Smooth muscle cell (in vitro differentiated cells): ENCODE measurements at regions not wholly inside any gene's neighbourhood (a gene's known extent, or its start where the extent isn't known, plus 50 kb on each side); places are given as distances from the start of the nearest gene placed in this dataset.

Experiments used
- DNase-seq: peaks from one replicate; lab custom pipeline; 2025; ENCODE audit not compliant: unreplicated experiment; lab: John Stamatoyannopoulos, UW
- H2AFZ ChIP-seq: fragments of 200-600 bp; sonication (generic); 2 replicates; pipeline ENCODE4 v1.6.0; 2016; ENCODE audit warnings: antibody characterized with exemption, low read depth, mild to moderate bottlenecking
- H3F3A ChIP-seq: fragments of 200-600 bp; sonication (generic); 2 replicates; pipeline ENCODE4 v1.6.0; 2017; ENCODE audit warnings: antibody characterized with exemption, low read depth
- H3K27ac ChIP-seq: fragments of 200-600 bp; sonication (generic); 2 replicates; pipeline ENCODE4 v1.5.1; 2016; ENCODE audit warnings: low read depth, mild to moderate bottlenecking
- H3K27me3 ChIP-seq: fragments of 200-600 bp; sonication (generic); 2 replicates; pipeline ENCODE4 v1.6.1; 2016; ENCODE audit warnings: low read depth, mild to moderate bottlenecking
- H3K36me3 ChIP-seq: fragments of 200-600 bp; sonication (generic); 2 replicates; pipeline ENCODE4 v1.5.1; 2016; ENCODE audit warnings: low read depth
- H3K4me1 ChIP-seq: fragments of 200-600 bp; sonication (generic); 2 replicates; pipeline ENCODE4 v1.5.1; 2016; ENCODE audit warnings: low read depth
- H3K4me2 ChIP-seq: fragments of 200-600 bp; sonication (generic); 2 replicates; pipeline ENCODE4 v1.6.0; 2016; ENCODE audit warnings: mild to moderate bottlenecking
- H3K4me3 ChIP-seq: fragments of 200-600 bp; sonication (generic); 2 replicates; pipeline ENCODE4 v1.5.1; 2016; ENCODE audit warnings: mild to moderate bottlenecking
- H3K79me2 ChIP-seq: fragments of 200-600 bp; sonication (generic); 2 replicates; pipeline ENCODE4 v1.6.0; 2016; ENCODE audit warnings: low read depth, mild to moderate bottlenecking
- H3K9ac ChIP-seq: fragments of 200-600 bp; sonication (generic); 2 replicates; pipeline ENCODE4 v1.6.0; 2016; ENCODE audit warnings: low read depth
- H3K9me3 ChIP-seq: fragments of 200-600 bp; sonication (generic); replicated peaks from 2 replicates; pipeline ENCODE4 v1.5.1; 2016; ENCODE audit warnings: low read depth
- H4K20me1 ChIP-seq: fragments of 200-600 bp; sonication (generic); 2 replicates; pipeline ENCODE4 v1.6.0; 2016; ENCODE audit warnings: low read depth
- CTCF ChIP-seq: fragments of 200-600 bp; sonication (generic); IDR thresholded peaks from 2 replicates; pipeline ENCODE4 v1.5.1; 2017; ENCODE audit warnings: borderline replicate concordance, mild to moderate bottlenecking, antibody characterized with exemption; ENCODE audit not compliant: insufficient read depth, poor library complexity, severe bottlenecking
- WGBS: methylation state at CpG from one replicate; pipeline ENCODE4 v1.1.7; 2016; ENCODE audit warnings: low lambda C conversion rate; 5-methylcytosine and 5-hydroxymethylcytosine counted together

- TF ChIP-seq CTCF = no peak
- no peaks in the 10 kb centered on the region for H3K27me3 ChIP-seq
- H3K9ac ChIP-seq = no peak overlapping the region
- no peak overlapping the region for H3K4me2 ChIP-seq
- no peaks in the 10 kb centered on the region for H3K9me3 ChIP-seq
- peak overlapping the region; percentile 68 for H3K27ac ChIP-seq
- H3K79me2 ChIP-seq = no peaks in the 10 kb centered on the region
- H3F3A ChIP-seq = peaks cover 13% of the 10 kb centered on the region
- H3K4me3 ChIP-seq = no peak overlapping the region
- no peak overlapping the region for H2AFZ ChIP-seq
- 94% methylated on average over 7 of the region's 7 CpGs for WGBS
- H3K36me3 ChIP-seq = no peaks in the 10 kb centered on the region
- H3K4me1 ChIP-seq = no peaks in the 10 kb centered on the region
- DNase-seq = no peak
- H4K20me1 ChIP-seq = no peaks in the 10 kb centered on the region
Measured at GRCh38 chr9:134569626-134570025, 72.0 kb upstream of the COL5A1 start.

DNA sequence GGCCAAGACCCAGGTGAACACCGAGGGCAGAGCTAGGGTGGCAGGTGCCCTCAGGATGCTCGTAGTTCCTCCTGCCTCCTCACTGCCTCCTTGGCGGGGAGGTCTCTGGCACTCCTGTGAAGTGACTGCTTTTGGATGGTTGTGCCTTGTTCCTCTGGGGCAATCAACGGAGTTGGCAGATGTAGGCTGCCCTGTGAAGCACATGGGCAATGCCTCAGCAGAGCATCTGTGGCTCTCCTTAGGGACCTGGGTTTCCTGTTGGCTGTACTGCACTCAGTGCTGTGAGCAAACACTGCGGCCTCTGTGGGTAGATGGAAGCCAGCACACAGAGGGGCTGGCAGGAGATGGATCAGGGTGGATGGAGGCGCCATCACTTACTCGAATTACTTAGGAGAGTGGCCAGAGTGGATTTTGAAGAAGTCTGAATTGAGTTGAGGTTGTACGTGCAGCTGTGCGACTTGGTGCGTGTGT, 71.4 kb upstream of the COL5A1 start:
- no peak for DNase-seq
- TF ChIP-seq CTCF = no peak
- Histone ChIP-seq H3K9me3 (no peaks in the 10 kb centered on the region), H3F3A (peaks cover 14% of the 10 kb centered on the region), H2AFZ (no peak overlapping the region), H3K36me3 (no peaks in the 10 kb centered on the region), H3K27ac (no peak overlapping the region), H3K9ac (no peak overlapping the region), H3K79me2 (no peaks in the 10 kb centered on the region), H3K4me1 (peaks cover 2% of the 10 kb centered on the region), H3K4me3 (no peak overlapping the region), H4K20me1 (no peaks in the 10 kb centered on the region), H3K4me2 (no peak overlapping the region), H3K27me3 (no peaks in the 10 kb centered on the region)
- WGBS = 95% methylated on average over 10 of the region's 10 CpGs

DNA sequence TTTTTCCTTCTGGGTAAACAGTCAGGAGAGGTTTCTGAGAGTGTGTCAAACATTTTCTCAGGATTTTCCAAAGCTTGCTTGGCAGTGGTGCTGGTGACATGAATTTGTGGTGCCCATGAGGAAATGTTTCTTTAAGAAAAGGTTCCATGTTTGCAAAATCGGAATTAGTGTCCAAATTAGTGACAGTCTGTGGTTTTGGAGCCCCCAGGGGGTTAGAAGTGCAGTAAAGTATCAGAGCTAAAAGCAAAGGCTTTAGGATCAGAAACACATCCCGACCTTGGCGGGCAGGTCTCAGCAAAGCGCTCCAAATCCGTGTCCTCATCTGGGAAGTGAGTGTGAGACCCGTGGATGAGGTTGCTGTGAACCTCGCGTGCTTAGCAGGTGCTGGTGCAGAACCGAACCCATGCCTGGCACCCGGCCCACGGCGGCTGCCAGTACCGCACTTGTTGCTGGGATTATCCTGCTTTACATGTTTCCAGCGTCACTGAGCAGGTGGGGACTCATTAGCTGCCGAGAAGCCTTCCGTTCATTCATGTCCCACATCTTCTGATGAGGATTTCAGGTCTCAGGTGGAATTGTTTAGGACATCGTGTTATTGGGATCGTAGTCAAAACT, 70.8 kb upstream of the COL5A1 start:
- DNase-seq = no peak

More for the DNA sequence above, 70.8 kb upstream of the COL5A1 start:
- Histone ChIP-seq H3K27ac (no peak overlapping the region), H3K36me3 (no peaks in the 10 kb centered on the region), H4K20me1 (no peaks in the 10 kb centered on the region), H3K4me2 (no peak overlapping the region), H3K27me3 (no peaks in the 10 kb centered on the region), H2AFZ (no peak overlapping the region), H3K9me3 (no peaks in the 10 kb centered on the region), H3K79me2 (no peaks in the 10 kb centered on the region), H3K9ac (no peak overlapping the region), H3K4me3 (no peak overlapping the region), H3K4me1 (peaks cover 8% of the 10 kb centered on the region), H3F3A (peaks cover 14% of the 10 kb centered on the region)
- WGBS = 83% methylated on average over 18 of the region's 18 CpGs
- no peak for TF ChIP-seq CTCF
